Islet of Langerhans (tissue), 1 donor: ENCODE measurements at regions not wholly inside any gene's neighbourhood (a gene's known extent, or its start where the extent isn't known, plus 50 kb on each side); places are given as distances from the start of the nearest gene placed in this dataset.
A peak's percentile ranks its signal among the peaks of the same experiment; 100 is the strongest.
"Not testable (repeated sequence)": the region's sequence is repeated elsewhere in the genome, so short reads cannot be mapped to it uniquely, and the experiment has no call there.

Source experiments
- FAIRE-seq: peaks from one replicate; lab custom pipeline; 2011; peaks lifted over from hg19 to GRCh38; lab: Jason Lieb, UNC

DNA sequence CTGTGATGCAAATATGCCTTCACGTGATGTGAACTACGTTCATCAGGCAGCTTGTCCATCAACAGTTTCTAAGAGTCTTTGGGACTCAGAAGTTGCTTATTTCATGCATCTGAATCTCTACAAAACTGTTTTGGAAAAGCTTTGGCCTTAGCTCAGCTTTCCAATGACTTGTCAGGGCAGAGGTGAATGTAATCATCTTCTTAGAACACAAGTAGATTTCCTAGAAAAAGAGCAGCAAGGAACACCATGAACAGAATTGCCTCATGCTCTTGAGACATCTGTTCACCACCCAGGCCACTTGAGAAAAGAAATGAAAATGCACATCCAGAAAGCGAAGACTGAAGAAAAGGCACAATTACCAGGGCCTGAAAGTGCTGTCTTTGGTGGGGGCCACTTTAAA, 105.8 kb upstream of the PDHA1 start:
- no peak for FAIRE-seq

- FAIRE-seq = no peak
Measured at GRCh38 chrX:19243431-19243830, 100.3 kb upstream of the PDHA1 start.

GRCh38 chrX:19244921-19245320, 98.8 kb upstream of the PDHA1 start:
- not testable (repeated sequence) for FAIRE-seq

DNA sequence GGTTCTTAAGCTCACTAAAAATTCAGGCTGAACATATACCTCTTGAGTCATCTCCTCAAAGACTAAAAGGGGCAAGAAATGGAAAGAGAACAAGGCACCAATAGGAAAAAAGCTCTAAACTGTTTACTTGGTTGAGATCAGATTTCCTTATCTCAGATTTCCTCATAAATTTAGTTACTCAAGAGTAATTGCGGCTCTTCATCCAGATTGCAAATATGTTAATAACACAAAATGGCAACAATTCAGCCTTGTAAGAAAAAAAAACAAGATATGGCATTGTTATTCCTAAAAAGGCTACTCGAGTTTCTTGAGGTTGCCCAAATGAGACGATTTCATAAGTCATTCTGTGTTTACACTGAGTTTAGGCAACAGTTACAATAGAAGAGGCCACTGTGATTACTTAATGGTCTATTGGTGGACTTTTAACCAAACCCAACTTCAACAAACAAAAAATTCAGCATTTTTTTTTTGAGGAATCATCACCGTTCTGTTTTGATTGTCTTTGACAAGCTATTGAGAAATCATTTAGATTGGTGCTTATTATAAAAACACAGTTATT, 97.9 kb upstream of the PDHA1 start:
- no peak for FAIRE-seq

DNA sequence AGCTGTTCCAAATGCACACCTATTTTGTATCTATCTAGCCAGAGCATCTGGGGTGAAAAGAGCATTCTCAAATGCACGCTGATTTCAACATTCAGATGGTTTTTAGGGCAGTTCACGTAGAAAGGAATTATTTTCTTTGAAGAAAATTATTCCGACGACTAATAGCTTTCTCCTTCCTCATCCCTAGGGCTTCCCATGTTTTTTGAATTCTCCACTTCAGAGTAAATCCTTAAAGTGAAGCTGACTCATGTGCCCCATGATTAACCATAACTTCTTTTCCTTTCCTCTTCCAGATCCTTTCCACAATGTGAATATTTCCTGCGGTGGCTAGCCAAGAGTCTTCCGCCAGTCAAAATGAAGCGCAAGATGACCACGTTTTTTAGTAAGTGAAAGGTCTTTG, 86.7 kb upstream of the PDHA1 start:
- no peak for FAIRE-seq

DNA sequence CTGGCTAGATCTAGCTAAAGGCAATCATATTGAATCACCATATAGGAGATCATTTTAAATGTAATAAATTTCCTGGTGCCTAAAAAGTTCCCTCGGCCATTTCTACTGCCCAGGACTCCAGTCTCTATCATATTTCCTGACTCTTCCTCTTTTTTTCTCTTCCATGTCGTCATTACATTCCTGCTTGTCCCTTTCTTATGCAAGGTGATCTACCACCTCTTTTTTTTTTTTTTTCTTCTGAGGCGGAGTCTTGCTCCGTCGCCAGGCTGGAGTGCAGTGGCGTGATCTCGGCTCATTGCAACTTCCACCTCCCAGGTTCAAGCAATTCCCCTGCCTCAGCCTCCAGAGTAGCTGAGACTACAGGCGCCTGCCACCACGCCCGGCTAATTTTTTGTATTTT, 82.7 kb upstream of the PDHA1 start:
- FAIRE-seq = not testable (repeated sequence)

DNA sequence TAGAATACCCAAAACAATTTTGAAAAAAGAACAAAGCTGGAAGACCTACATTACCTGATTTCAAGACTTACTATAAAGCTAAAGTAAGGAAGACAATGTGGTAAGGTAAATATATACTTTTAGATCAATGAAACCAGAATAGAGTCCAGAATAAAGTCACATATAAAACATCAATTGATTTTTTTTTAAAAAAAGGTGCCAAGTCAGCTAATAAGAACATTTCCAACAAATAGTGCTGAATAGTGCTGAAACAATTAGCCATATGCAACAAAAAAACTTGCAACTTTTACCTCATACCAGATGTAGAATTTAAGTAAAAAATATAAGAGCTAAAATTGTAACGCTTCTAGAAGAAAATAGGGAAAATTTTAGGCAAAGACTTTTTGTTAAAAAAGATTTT, 73.0 kb upstream of the PDHA1 start:
- FAIRE-seq = no peak

- FAIRE-seq = no peak
Measured at GRCh38 chrX:19272452-19272851, 71.3 kb upstream of the PDHA1 start.

- peak; percentile 17 for FAIRE-seq
Measured at GRCh38 chrX:19280636-19281035, 63.1 kb upstream of the PDHA1 start.

DNA sequence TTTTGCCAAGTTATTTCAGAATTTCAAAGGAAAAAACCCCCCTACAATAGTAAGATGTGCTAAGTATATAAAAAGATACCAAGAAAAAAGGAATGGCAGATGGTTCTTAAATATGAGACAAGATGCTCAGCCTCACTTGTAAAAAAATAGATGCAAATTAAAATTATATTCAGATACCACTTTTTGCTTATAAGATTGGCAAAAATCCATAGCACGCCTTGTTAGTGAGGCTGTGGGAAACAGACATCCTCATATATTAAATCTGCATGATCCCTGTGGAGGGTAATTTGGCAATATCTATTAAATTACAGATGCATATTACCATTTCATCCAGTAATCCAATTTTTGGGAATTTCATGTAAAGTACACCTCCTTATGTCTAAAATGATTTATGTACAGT, 62.5 kb upstream of the PDHA1 start:
- FAIRE-seq = no peak

DNA sequence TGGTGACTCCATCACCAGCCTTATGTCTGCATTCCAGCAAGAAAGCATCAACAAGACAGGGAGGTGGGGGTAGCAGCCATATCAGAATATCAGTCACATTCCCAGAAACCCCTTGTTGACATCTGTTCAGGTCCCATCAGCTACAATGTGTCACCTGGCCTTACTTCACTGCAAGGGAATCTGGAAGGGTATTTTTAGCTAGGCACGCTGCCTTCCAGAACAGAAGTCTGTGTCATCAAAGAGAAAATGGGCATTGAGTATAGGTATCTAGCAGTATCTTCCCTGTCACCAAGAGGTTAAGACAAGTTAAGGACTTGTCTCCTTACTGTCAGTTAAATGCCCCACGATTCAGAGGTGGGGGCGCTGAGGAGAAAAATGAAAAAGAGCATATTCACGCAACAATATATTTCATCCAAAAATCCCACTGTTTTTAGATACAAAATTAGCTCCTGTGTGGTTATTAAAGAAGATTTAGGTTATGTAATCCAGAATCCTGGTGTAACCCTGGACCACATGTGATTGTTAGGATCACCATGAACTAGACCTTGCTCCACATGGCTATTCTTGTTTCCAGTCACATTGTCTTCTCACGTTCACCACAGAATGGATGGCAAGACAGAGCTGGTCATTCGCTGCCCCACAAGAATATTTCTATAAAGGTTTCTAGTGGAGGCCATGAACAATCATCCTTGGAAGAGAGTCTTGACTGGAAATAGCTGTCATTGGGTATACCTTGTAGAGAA, 60.0 kb upstream of the PDHA1 start:
- FAIRE-seq = no peak

DNA sequence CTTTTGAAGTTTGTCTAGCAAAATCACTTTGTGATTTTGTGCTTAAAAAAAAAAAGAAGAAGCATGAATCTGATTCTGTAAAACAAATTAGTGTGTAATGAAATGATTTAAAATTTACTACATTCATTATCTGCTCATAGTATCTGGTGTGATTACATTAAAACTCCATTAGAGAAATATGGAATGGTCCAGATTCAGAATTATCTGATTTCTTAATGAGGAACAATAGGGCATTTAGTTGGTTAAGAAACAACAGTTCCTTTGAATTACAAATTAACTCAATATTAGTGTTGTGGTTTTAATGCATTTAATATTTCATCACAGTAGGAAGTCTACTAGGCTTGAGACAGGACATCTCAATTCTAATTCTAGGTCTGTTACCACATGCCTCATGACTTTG, 57.9 kb upstream of the PDHA1 start:
- no peak for FAIRE-seq

DNA sequence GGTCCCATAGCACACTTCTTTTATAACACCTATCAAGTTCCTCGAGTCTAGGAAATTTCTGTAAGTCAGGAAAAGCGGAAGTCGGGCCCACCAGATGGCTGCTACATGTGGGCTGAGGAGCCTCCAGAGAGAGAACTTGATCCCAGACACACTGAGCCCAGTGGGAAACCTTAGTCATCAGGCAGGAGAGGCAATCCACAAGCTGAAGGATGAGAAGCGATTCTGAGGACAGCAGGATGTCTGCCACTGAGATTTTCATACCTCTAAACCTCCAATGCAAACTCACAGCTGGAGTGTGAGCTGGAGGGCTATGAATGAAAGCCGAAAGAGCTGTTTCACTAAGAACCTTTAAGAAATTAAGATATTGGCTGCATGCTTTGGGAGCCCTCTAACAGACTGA, 52.6 kb upstream of the PDHA1 start:
- FAIRE-seq = no peak

DNA sequence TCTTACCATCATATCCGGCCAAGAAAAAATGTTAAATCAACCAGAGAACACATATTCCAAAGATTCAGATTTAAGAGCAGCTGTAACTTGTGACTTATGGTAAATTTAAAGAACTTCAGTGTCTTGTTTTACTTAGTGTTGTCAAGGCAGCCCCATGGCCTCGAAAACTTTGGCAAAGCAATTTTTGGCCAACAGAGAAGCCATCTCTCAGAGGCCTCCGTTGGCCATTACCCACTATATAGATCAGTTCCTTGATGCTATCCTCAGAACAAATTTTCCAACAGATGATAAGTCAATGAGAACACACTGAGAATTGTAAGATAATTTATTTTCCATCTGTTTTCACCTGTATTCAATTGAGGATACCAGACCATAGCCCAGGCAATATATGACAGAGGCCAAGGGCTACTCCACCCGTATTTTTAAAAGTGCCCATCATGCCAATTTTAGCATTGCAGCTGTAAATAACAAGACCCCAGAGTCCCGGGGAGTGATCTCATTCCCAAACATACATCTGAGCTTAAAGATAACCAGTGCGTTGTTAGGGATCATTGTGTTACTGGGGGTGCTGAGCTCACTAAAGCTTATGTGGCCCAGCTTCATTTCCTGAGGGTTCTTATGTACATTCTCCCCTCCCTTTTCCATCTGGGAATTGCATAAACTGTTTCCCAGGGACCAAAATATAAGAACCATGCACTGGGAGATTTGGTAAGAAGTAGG, 50.0 kb upstream of the PDHA1 start:
- FAIRE-seq = no peak
